ENCODE measurements at regions not wholly inside any gene's neighbourhood (a gene's known extent, or its start where the extent isn't known, plus 50 kb on each side); places are given as distances from the start of the nearest gene placed in this dataset.
A peak's percentile ranks its signal among the peaks of the same experiment; 100 is the strongest.

DNA sequence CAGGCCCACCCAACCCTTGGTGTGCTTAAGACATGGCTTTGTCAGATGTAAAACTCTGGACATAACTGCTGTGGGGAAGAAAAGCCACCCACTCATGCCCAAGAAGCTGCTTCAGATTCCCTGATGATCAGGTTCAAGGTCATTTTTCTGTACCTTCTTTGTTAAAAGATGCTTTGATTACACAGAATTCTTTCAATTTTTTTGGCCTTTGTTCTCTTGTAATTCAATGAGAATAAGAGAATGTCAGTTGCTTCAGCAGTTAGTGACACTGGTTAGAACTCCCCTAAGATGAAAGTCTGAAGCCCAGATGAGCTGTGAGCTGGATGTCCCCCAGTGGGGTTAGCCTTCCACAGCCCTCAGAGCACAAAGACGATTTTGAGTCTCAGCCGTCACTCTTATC, 152.7 kb downstream of the CHRM3 start:
- no peak for DNase-seq (ENCODE audit: low read depth)

DNA sequence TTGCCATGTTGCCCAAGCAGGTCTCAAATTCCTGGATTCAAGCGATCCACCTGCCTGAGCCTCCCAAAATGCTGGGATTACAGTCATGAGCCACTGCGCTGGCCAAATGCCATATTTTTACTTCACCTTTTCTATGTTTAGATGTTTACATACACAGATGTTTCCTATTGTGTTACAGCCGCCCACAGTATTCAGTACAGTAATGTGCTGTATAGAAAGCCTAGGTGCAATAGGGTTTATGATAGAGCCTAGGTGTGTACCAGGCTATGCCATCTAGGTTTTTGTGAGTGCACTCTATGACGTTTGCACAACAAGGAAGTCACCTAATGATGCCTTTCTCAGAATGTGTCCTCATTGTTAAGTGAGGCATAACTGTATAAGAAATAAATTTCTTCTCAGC, 153.4 kb downstream of the CHRM3 start:
- no peak for DNase-seq (ENCODE audit: low read depth)

DNA sequence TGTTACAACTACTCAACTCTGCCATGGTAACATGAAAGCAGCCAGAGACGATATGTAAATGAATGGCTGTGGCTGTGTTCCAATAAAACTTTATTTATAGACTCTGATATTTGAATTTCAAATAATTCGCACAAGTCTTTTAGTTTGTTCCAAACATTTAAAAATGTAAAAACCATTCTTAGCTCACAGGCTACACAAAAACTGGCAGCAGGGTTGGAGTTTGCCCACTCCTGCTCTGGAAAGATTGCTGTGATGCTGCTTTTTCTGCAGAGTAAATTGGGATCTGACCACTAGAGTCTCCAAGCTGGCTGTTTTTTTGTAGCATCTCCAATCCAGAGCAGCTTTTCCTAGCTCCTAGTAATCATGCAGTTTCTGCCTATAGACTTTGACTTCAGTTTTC, 157.5 kb downstream of the CHRM3 start:
- no peak for DNase-seq (ENCODE audit: low read depth)

DNA sequence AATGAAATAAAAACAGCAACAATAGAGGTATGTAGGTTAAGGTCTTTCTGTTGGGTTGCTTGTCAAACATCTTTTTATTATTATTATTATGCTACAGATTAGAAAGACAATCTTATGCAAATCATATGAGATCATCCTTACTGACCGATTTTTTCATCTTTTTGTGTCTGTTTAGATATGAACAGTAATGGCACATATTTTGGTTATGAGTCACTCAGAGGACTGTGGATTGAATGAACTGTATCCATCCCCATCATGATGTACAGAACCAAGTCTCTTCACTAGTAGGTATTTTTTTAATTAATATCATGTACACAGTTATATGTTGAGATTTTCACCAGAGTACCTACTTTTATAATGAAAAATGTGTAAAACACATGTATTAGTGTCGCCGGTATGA, 159.1 kb downstream of the CHRM3 start:
- peak; percentile 91 for DNase-seq (ENCODE audit: low read depth)

DNA sequence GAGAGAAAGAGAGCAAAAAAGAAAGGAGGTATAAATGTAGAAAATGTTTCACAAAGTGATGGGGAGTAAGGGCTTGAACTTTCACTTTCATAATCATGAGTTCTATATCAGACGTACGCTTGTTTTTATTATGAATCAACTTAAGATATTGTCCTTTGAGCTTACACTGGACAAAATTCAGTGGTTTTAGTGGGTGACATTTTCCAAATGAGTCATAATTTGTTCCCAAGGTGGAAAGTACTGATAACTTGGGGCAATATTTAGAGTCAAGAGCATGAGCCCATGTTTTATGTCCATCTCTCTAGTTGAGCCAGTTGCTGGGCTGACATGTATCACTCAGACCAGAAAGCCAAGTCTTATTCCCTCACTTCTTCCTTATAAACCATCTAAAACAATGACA, 161.6 kb downstream of the CHRM3 start:
- DNase-seq (ENCODE audit: low read depth): peak; percentile 32

DNA sequence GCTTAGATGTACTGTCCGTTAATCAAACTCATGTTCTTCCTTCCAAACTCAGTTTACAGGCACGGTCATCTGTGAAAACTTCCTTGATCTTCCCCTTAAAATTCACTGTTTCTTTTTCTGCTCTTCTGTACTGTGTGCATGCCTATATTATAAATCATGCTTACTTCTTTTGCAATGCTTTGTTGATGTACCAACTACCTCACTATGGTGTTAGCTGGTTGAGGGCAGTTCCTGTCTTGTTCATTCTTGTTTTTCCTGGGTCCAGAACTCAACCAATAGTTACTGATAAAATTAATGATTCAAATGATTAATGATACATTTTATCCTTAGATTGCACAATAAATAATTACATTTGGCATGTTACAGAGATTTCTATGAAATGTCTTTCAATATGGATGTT, 163.8 kb downstream of the CHRM3 start:
- DNase-seq (ENCODE audit: low read depth): peak; percentile 46

DNA sequence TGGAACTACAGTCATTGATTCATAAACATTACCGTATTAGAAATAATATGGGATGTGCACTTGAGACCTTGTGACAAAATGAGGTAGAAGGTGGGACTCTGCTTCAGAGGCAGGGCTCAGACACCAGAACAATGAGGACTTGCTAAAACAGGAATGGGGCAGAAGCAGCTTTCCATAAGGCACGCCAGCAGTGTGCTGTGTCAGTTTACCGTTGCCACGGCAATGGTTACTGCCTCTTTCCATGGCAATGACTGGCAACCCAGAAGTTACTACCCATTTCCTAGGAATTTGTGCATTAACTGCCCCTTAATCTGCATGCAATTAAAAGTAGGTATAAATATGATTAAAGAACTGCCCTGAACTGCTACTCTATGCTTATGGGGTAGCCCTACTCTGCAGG, 169.0 kb downstream of the CHRM3 start:
- DNase-seq (ENCODE audit: low read depth): no peak

DNA sequence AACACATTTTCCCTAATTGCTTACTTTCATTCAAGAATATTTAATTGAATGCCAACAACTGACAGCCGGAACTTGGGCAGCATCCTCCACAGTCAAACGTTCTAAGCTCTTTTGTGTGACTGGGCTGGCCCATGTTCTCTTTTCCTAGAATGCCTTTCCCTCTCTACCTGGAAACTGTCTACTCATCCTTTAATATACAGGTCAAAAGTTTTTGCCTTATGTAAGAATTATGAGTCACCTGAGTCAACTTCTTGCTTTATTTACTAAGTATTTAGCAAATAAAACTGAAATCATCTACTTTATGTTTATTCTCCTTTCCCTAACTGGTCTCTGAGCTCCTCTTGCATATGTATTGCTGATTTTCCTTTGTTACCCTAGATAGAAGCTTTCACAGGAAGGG, 172.2 kb downstream of the CHRM3 start:
- no peak for DNase-seq (ENCODE audit: low read depth)

DNA sequence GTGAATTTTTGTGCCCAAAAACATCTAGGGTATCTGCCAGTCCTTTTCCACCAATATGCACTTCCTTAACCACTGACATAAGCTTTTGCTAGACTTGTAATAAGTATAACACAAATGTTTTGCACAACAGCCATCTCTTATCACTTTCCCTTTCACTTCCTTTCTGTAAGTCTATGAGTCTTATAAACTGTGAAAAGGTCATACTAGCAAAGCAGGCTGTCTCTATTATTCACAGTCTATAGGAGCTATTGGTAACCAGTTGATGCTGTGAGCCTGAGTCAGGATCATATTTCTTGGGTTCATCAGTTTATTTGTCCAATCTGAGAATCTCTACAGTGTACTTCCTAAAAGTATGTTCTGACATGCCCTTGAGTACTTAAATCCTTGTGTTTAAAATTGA, 172.6 kb downstream of the CHRM3 start:
- peak; percentile 48 for DNase-seq (ENCODE audit: low read depth)

DNA sequence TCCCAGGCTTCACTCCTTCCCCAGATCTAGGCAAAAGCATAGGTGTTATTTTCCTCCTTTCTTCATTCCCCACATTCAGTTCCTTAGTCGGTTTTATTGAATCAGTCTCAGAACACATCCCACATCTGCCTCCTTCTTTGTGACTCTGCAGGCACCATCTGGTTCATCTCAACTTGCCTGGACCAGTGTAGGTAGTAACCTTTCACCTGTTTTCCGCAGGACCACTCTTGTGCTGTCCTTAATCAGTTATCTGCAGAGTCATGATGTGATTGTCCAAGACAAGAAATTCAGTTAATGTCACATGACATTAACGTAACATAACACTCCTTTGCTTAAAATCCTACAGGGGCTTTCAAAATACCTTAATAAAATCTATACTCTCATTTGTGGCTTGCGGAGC, 174.6 kb downstream of the CHRM3 start:
- DNase-seq (ENCODE audit: low read depth): no peak

DNA sequence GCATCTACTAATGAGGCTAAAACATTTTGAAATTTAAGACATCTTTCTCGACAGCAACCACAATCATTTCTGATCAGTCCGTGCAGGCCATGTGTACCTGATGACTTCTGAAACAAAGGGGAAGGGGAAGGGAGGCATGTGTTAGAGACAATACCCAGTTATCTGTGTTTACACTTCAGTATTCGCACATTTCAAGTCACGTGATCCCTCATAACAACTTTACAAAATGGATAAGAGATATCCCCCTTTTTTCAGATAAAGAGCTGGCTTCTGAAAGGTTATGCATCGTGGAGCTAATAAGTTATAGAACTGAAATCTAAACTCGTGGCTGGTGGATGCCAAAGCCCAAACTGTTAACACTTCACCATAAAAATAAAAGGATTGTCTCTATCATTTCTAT, 175.7 kb downstream of the CHRM3 start:
- DNase-seq (ENCODE audit: low read depth): no peak

DNA sequence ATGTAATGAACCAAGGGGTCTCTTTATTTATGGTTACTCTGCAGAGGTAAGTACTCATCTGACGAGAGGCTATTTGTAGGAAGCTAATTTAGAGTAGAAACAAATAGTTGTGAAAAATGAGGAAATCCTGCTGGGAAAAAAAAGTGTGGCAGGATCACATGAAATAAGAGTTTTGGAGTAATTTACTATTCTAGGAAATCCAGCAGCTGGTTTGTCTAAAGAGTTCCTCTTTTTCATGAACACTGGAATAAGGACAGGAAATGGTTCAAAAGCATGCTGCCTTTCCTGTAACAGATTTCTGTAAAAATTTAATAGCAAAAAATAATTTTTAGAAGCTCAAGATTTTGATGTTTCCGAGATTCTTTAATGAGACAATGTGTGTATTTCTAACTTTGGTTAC, 177.3 kb downstream of the CHRM3 start:
- no peak for DNase-seq (ENCODE audit: low read depth)

DNA sequence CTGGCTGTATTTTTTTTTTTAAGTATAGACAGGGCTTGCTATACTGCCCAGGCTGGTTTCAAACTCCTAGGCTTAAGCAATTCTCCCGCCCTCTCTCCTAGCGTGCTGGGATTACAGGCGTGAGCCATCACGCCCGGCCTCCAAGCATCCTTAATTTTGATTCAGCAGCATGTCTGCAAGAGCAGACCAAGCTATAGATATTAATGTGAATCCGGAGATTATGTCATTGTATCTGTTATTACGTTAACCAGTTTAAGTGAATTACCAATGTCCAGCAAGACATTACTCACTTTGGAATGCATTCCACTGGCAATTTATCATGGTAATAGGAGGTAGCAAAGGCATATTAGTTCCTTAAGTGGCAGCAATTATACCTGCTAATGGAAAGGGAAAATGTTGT, 179.7 kb downstream of the CHRM3 start:
- DNase-seq (ENCODE audit: low read depth): peak; percentile 65

DNA sequence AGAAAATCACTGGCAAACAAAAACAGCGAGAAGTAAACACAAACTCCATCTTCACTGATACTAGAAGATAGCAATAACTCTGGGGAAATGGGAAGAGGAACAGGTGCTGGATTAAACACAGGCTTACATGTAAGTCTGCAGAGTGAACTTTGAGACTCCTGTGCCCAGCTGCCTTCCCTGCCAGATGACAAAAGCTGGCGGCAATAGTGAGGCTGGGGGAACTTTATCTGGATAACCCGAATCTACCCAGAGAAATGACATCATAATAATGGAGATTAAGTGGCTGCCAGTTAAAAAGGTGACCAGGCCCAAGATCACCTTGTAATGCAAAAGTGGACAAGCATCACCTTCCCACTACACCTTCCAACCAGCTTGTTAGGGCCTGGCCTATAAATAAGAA, 184.5 kb downstream of the CHRM3 start:
- no peak for DNase-seq (ENCODE audit: low read depth)

DNA sequence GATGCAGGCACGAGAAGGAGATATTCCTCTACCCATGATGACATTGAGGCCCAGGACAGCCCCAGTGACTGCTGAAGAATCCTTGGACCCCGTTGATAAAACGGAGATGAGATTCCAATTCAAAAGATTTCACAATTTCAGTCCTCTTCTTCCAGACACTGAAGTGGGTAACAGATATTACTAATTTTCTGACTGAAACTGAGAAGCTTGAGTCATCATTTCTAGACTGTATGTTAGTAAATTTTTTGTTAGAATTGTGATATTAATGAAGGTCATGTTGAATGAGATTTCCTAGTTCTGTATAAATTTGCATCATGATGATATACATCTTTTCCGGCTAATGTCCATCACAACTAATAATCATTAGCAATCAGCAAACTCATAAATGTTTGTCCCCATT, 185.8 kb downstream of the CHRM3 start:
- DNase-seq (ENCODE audit: low read depth): no peak

DNA sequence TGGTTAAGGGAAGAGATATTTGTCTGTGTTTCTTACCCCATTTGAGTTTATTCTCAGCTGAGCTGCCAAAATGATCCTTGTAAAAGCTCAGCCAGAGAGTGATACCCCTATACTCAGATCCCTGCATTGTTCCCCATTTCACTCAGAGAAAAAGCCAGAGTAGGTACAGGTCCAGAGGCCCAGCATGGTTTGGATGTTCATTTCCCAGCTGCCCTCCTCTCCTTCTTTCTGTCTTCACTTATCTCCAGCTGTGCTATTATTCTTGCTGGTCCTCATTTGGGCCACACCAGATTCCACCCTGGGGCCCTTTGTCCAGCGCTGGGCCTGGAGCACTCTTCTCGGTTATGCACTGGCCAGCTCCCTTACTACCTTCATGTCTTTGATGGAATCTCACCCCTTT, 187.7 kb downstream of the CHRM3 start:
- DNase-seq (ENCODE audit: low read depth): no peak

DNA sequence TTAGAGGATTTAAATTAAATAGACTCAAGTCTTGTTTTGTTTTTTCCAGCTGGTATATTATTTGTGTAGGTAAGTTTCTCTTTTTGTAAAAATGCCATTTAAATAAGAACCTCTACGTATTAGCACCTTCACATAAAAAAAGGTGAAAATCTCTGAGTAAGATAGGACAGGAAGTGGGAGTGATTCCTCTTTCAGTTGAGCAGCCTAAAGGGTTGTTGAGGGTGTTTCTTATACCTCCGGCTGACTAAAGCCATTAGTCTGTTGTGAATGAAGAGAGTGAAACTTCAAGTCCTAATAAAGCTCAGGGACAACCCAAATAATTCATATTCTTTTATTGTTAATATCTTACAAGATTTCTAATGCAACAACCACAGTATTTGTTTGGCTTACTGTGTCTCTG, 188.7 kb downstream of the CHRM3 start:
- no peak for DNase-seq (ENCODE audit: low read depth)

DNA sequence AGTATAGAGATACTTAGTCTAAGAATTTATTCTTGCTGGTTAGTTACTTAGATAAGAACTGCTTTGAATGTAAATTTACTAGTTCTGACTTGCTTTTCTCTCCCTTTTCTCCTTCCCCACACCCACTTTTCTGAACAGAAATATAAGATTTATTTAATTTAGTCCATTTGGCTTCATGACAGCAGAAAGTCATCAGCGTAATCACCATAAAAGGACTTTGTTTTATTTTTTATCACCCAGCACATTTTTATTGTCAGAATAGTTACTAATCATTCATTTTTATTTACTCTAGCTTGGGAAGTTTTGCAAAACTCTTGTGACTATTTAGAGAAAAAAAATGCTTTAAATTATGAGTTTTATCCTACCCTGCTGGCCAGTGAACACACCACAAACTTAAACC, 197.2 kb downstream of the CHRM3 start:
- DNase-seq (ENCODE audit: low read depth): no peak

DNA sequence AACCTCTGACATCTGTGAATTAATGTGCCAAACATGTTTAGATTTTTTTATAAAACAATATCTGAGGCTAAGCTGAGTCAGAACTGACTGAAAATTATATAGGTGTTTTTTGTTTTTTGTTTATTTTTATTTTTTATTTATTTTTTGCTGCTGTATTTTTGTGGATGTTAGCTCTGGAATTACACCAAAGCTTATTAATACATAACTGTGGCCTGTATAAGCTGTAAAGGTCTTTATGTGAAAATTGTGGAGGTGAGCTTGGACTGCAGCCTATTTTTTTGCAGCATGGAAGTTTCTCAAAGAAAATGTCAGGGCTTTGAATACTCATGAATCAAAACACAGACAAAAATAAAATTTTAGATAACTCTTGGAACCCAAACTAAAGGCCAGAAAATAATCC, 199.8 kb downstream of the CHRM3 start:
- DNase-seq (ENCODE audit: low read depth): no peak

DNA sequence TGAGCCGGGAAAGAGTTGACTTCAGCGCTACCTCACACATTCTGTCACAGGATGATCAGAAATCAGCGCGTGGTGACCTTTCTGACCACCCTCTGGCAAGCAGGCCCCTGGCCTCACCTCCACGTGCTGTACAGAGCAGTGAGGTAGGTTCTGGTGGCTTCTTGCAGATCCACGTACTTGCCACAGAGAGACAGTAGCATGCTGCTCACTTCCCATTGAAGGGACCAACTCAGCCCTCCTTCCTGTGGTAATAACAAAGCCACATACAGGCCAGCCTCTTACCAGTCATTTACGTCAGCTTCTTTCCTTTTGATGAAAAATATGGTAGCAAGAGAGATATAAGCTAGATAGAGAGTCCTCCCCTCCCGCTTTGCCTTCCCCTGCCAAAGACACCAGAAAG, 200.7 kb downstream of the CHRM3 start:
- DNase-seq (ENCODE audit: low read depth): peak; percentile 39

DNA sequence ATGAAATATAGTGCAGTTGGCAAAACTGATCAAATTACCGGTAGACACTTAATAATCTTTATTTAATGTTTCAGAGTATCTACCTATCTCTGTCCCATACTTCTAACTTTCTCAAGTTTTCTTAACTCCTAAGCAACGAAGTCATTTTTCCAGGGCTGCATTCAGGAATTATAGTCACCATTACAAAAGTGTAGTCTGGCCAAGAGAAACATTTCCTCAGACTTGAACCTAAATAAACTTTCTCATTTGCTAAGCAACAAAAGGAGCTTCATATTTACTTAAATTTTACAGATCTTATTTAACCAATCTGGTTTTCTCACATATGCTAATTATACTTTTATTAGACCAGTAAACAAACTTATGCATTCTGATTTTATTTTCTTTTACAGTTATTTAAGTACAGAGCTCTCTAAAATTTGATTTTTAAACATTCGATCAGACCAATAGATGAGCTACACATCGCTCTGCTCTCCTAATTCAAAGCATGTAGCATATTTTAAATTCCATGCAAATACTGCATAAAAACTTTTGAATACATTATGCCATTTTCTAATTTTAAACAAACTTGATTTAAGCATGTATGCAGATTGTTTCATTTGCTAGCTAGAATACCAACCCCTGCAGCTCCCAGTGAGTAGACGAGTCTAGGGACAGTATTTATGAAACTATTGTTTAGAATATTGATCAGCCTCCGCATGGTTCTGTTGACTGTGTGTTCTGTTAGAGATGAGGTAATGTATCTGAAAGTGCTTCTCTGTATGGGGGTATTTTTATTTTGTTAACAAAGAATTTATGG, 201.4 kb downstream of the CHRM3 start:
- no peak for DNase-seq (ENCODE audit: low read depth)

DNA sequence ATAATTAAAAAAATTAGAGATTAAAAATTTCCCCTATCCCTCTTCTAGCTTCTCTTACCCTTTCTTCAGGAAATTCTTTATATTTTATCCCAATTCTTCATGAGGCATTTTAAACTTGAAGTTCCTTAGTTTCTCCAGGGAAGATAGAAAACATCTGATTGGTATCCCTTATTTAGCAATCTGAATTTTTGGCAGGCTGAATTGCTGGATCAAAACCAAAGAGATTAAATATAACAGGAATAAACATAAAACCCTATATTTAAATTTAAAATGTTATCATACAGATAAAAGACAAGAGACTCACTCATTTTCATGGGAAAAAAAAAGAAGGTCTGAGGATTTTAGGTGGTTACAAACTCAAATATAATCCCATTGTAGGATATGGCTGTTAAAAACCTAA, 204.2 kb downstream of the CHRM3 start:
- DNase-seq (ENCODE audit: low read depth): no peak

DNA sequence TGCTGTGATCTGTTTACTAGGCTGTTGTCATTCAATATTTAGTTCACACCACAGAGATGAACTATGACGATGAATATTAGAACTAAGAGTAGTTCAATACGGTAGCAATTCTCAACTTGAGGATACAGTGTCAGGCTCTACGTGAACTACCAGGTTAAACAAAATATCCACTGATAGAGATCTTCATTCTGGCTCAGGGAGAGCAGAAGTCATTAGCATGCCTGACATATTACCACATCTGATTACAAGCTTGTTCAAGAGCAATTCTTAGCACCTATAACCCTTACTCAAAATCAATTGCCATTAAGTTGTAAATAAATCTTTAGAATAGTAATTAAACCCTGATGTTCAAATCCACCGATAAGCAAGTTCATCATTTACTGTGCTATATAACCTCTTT, 207.2 kb downstream of the CHRM3 start:
- DNase-seq (ENCODE audit: low read depth): no peak

DNA sequence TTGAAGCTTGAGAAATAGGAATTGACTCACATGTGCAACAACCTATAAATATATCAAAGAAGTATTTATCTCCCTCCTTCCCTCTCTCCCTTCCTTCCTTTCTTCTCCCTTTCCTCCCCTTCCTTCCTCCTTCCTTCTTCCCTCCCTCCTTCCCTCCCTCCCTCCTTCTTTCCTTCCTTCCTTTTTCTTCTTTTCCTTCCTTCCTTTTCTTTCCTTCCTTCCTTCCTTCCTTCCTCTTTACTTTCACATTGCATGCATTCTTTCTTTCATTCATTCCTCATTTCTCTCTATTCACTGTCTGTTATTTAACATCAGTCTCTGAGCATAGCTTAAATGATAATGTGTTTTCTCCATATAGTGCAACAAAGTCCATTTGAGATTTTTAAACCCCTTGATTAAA, 214.2 kb downstream of the CHRM3 start:
- no peak for DNase-seq (ENCODE audit: low read depth)

DNA sequence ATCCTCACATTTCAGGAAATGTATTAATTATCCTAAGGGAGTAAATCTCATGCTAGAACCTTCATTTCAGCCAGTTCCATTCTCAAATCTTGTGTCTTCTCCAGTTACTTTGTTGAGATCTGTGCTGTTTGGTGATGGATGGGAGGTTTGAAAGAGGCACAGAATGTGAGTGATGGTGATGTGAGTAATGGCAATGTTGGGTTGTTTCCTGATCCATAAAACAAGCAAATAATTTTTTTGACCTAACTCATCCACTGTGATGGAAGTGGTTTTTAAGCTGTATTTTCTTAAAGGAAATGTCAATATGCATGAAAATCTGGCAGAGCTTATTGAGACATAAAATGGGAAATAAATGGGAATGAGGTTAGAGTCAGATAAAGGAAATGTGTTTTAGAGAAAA, 214.7 kb downstream of the CHRM3 start:
- no peak for DNase-seq (ENCODE audit: low read depth)
